GM19395 (cell line): ENCODE measurements at regions not wholly inside any gene's neighbourhood (a gene's known extent, or its start where the extent isn't known, plus 50 kb on each side); places are given as distances from the start of the nearest gene placed in this dataset.
"Not testable (repeated sequence)": the region's sequence is repeated elsewhere in the genome, so short reads cannot be mapped to it uniquely, and the experiment has no call there.

ENCODE experiments used
- ATAC-seq: cut with Tn5 transposase; IDR thresholded peaks from one replicate; pipeline ENCODE4 v1.9.1; 2021; ENCODE audit warnings: mild to moderate bottlenecking, moderate library complexity; ENCODE audit not compliant: unreplicated experiment

DNA sequence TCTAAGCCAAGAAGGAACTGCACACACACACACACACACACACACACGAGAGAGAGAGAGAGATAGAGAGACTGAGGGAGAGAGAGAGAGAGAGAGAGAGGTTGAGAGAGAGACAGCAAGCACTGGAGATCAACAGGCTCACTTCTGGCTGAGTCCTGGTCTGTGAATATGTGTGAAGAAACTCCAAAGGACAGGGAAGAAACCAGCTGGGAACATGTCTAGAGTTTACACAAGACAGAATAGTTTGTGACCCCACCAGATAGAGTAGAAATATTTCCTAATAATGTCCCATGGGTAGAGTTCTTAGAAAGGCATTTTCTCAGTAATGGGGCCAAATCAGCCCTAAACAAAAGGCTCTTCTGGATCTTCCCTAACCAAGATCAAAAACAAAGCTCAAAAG lies 155.5 kb upstream of the IGFBP3 start:
- ATAC-seq, result no peak

DNA sequence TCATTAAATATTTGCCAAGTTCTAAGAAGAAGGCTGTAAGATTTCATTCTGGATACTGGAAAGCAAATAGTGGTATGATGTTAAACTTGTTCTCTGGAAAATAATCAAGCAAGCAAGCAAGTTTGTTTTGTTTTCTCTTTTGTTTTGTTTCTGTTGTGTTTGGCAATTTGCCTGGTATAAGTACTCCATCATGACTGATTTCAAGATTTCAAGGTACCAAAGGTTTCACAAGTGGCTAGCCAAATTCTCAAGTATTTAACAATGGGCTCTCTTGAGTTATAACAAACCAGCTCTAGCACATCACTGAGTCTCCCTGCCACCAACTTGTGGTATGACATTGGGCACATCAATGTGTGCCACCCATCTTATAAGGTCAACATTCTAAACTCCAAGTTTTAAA lies 151.7 kb upstream of the IGFBP3 start:
- ATAC-seq, result no peak

- no peak for ATAC-seq
Measured at GRCh38 chr7:46071601-46072000, 150.5 kb upstream of the IGFBP3 start.

DNA sequence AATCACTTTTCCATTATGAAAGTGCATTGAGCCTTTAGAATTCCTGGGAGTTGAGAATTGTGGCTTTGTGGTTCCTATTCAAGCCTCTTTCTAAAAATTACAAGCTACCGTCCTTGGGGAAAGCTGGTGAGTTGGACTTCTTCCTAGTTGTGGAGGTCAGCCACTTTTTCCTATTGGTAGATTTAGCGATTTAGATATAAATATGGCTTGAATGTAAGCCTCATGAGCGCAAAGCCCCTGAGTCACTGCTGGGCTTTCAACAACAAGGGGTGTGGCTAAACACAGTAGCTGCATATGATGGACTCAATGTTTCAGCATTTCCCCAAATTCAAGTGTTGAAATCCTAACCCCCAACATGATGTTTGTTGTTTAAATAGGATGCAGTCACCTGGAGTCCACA lies 150.0 kb upstream of the IGFBP3 start:
- ATAC-seq, result no peak

DNA sequence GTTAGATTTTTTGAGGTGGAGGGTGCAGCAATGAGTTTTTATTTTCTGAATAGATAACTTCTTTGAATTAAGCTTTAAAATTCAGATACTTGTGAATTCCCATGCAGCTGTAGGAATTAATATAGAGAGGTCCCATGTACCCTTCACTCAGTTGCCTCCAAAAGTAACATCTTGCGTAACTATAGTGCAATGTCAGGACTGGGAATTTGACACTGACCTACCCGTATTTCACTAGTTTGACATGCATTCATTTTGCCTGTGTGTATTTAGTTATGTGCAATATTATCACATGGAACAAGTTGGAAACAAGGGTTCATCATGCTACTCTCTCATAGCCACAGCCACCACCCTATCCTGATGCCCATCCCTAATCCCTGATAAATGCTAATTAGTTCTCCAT lies 147.1 kb upstream of the IGFBP3 start:
- ATAC-seq, result no peak

DNA sequence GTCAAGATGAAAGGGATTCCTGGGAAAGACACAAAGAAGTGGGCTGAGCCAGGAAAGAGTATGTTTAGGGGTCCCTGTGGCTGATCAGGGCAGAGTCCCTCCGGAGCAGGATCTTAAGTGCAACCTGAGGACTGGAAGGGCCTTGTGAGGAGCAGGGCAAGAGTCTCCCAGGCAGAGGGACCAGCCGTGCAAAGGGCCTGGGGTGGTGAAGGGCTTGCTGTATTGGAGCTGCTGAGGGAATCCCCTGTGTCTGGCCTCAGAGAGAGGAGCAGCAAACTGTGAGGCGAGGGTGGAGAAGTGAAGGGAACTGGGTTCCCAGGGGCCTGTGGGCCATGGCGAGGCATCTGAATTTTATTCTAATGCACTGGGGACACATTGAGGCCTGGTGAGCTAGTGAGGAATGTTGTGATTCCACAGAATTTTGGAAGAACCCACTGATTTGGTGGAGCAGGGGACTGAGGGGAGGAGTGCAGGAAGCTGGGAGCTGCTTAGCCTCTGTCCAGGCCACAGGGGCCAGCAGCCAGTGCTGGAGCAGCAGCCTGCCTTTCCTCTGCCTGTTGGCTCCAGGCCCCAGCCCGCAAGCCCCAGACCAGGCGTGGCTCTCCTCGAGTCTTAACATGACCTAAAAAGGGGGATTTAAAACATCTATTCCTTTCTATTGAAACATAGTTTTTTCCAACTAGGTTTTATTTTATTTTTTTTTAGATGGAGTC lies 138.4 kb upstream of the IGFBP3 start:
- ATAC-seq, result no peak

DNA sequence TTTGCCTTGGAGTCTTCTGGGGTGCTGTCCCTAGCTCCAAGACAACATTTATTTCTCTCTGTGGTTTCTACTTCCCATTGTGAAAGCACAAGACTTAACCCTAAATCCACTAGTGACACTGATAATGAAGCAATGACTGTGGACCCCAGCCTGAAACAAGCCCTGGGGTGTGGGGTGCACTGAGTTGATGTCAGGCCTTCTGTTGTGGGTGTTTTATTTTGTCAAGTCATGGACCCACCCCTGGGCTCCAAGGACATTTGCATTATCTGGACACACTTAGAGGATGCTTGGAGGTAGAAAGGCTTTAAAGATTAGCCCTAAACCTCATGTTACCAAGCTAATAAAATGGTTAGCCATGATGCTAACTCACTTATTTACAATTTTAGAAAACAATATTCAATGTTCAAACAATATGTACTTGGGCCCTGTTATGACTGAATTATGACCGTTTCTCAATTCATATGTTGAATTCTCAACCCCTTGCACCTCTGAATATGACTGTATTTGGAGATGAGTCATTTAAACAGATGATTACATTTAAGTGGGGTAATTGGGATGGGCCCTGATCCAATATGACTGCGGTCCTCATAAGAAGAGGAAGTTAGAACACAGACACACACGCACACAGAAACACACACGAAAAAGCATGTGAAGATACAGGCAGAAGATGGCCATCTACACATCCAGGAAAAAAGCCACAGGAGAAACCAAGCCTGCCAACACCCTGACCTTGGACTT lies 137.2 kb upstream of the IGFBP3 start:
- ATAC-seq, result no peak

DNA sequence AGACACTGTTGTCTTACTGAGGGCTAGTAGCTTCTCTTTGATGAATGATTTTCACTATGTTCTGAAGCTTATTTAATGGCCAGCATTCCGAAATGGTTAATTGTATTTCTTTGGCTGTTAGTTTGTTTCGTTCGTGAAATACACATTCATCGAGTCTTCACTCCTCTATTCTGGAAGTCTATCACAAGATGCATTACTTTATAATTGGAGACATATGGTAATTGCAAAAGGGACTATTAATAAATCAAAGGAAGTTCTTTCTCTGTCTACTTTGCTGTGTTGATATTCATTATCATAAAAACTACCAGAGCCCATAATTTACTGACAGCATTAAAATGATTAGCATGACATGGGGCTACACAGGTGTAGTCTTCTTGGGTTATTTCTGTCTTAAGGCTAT lies 133.8 kb upstream of the IGFBP3 start:
- no peak for ATAC-seq

GRCh38 chr7:46054272-46054671 lies 133.2 kb upstream of the IGFBP3 start:
- no peak for ATAC-seq

DNA sequence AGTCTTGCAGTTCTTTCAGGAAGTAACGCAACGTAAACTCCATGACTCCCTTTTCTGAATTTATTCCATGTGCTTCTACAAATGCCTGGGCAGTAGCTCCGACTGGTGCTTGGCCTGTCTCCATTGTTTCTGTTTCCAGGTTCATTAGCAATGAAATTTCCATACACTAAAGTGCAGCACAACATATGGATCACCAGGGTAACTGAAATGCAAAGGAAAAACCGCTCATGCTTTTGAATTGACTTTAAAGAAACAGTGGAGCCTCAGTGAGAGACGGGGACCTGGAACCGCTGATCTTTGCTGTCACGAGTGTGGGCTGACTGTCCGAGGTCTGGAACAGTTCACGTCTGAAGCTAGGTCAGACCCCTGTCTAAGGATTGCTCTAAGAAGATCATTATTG lies 126.5 kb upstream of the IGFBP3 start:
- no peak for ATAC-seq

DNA sequence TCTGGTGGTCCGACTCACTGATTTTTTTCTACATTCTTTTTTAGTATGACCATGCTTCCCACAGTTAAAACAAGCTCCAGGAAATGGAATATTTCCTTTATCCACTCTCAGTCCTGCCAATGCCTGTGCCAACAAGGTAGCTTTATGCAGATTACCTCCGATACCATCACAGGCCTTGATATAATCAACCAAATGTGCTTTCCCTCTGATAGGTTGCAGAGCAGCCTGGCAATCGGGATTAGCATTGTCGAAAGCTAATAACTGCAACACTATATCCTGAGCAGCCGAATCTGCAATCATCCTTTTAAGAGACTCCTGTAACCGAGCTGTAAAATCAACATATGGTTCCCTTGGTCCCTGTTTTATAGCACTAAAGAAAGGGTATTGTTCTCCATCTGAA lies 122.3 kb upstream of the IGFBP3 start:
- ATAC-seq, result not testable (repeated sequence)

DNA sequence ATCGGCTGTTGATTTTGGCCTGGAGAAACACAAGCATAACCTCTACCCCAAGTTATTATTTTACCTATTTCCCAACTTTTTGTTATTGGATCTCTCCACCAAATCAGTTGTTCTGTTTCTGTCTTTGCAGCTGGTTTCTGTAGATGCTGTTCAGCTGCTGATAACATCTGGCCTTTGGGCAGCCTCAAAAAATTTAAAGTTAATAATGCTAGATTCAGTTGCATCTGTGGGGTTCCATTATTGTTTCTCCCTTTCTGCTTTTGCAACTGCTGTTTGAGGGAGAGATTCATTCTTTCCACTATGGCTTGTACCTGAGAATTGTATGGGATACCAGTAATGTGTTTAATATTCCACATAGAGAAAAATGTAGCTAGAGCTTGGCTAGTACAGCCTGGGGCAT lies 118.7 kb upstream of the IGFBP3 start:
- not testable (repeated sequence) for ATAC-seq

GRCh38 chr7:46035166-46035565 lies 114.1 kb upstream of the IGFBP3 start:
- ATAC-seq, result no peak

DNA sequence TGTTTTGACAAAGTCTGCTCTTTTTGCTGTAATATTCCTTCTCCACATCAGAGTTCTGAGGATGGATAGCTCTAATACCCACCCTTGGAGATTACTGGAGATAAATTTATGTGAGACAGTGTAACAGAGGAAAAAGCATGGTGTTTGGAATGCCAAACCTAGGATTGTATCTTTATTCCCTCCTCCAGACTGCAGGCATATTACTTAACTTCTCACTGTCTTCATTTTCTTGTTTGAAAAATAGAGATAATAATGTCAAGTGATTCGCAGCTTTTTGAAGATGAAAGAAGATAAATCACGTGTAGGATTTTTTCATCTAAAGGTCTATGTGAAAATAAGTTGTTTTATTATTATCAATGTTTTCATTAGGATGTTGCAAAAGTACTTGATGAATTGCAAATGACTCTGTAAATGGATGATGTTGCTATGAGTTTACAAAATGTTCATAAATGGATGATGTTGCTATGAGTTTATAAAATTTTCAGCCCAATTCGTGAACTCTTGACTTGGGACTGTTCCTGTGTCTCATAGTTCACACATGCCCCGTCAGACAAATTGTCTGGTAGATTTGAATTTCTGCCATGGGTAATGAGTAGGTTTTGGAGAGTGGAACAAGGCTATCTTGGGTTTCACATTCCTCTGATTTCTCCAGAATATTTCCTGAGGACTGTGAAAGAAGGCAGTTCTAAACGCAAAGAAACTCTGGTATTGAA lies 113.1 kb upstream of the IGFBP3 start:
- ATAC-seq, result no peak

DNA sequence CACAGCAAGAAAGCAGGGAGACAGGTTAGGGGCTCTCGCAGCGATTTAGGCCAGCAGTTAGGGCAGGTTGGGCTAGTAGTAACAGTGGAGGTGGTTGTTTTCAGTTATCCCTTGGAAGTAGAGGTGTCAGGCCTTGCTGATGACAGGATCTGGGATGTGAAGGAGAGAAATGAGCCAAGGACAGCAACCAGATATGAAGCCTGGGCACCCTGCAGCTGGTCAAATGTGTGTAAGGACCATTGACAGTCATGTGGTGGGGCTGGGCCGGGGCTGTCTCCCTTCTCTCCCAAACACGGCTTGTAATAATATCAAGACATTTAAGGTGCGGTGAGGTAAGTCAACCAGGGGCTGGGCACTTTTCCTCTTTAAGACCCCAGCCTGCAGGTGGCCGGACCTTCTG lies 112.5 kb upstream of the IGFBP3 start:
- no peak for ATAC-seq

DNA sequence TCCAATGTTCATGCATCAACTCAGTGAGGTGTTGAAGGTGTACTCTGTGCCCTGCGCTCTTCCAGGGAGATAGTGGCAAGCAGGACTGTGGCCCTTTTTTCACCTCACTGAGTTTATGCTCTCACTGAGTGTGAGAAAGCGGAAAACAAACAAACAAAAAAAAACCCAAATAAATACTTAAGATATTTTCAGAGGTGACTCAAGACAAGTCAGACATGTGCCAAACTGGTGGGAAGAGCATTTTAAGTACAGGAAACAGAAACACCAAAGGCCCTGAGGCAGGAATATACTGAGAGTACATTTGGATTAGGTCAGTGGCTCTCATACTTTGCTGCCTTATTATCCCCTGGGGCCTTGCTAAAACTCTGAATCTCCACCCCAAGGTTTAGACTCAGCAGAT lies 111.9 kb upstream of the IGFBP3 start:
- ATAC-seq, result no peak

- no peak for ATAC-seq
Measured at GRCh38 chr7:46032353-46032752, 111.3 kb upstream of the IGFBP3 start.

DNA sequence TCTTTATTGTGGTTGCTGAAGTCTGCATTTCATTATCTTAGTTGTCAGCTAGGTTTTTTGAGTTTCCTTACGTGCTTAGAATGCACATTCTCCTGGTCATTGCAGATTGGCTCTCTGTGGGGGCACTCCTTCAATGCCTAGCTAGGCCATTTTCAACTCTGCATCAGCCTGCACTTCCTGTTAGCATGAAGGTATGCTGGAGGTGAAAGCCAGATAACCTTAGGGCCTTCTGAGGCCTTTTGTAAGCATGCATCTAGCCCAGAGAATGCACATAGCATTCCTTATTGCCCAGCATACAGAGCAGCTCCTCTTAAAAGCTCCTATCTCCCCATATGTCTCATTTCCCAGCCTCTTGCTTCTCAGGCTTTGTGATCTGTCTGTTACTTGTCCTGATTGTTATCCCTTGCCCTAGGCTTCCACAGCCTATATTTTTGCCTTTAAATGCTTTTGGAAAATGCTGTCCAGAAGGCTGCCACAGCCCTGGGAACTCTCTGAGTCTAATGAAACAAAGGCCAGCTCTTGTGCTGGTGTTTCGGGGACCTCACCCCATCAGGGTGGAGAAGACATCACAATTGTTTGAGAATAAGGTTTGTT lies 108.1 kb upstream of the IGFBP3 start:
- no peak for ATAC-seq

DNA sequence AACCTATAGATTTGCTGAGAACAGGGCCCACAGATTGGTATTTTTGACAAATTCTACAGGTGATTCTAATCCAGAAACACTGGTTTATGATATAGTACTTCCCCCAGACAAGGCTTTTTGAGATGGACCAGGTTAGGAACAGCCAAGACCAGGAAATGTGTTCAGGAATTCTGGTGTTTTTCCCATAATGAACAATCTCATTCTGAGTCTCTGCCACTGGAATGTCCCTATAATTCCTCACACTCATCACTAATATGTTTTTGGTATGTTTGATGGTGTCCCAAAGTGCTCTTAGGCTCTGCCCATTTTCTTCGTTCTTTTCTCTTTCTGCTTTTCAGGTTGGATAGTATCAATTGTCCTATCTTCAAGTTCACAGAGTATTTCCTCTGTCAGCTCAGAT lies 107.2 kb upstream of the IGFBP3 start:
- no peak for ATAC-seq

- no peak for ATAC-seq
Measured at GRCh38 chr7:46026741-46027140, 105.7 kb upstream of the IGFBP3 start.

DNA sequence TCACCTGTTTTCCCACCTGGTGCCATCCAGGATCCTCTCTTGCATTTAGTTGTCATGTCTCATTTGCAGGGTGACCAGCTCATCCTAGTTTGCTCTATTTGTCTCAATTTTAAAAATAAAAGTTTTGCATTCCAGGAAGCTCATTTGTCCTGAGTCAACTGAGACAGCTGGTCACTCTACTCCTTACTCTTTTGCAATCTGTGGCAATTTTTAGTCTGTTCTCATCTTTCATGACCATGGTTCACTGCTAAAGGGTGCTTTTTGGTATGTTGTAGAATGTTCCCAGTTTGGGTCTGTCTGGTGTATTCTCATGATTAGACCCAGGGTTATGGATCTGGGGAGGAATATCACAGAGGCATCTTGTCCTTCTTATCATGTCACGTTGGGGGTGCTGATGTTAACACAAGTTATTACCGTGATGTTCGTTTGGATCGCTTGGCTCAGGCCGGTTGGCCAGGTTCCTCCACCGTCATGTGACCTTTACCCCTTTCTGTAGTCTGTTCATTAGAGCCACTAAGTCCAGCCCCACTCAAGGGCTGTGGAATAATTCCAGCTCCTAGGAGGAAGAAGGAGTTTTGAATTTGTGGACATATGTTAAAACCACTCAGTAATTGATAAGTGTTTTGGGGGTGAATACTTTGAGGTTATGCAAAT lies 103.3 kb upstream of the IGFBP3 start:
- no peak for ATAC-seq
